ENCODE measurements at regions not wholly inside any gene's neighbourhood (a gene's known extent, or its start where the extent isn't known, plus 50 kb on each side); places are given as distances from the start of the nearest gene placed in this dataset.
A peak's percentile ranks its signal among the peaks of the same experiment; 100 is the strongest.
"Not testable (repeated sequence)": the region's sequence is repeated elsewhere in the genome, so short reads cannot be mapped to it uniquely, and the experiment has no call there.

DNA sequence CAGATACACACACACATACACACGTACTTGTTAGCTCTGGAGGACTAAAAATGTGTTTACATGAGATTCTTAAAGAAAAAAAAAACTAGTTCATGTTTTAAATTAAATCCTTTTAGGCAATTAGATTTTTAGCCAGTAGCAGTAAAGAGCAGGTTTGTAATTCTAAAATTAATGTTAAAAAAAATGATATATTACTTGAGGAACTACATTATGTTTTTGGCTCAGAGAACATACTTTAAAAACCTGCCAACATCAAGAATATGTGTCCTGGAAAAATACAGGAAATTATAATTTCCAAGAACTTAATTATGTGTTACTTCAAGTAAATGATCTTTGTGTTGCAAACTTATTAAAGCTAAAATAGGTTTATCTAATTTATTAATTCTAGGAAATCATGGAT lies 594.3 kb upstream of the PCDH7 start:
- Mint-ChIP-seq H3K9me3 (ENCODE audit: low read depth) (no peaks in the 10 kb centered on the region), H3K4me3 (ENCODE audit: low read depth) (no peak overlapping the region)
- TF ChIP-seq, protein P1, sequence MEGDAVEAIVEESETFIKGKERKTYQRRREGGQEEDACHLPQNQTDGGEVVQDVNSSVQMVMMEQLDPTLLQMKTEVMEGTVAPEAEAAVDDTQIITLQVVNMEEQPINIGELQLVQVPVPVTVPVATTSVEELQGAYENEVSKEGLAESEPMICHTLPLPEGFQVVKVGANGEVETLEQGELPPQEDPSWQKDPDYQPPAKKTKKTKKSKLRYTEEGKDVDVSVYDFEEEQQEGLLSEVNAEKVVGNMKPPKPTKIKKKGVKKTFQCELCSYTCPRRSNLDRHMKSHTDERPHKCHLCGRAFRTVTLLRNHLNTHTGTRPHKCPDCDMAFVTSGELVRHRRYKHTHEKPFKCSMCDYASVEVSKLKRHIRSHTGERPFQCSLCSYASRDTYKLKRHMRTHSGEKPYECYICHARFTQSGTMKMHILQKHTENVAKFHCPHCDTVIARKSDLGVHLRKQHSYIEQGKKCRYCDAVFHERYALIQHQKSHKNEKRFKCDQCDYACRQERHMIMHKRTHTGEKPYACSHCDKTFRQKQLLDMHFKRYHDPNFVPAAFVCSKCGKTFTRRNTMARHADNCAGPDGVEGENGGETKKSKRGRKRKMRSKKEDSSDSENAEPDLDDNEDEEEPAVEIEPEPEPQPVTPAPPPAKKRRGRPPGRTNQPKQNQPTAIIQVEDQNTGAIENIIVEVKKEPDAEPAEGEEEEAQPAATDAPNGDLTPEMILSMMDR (IDR thresholded peaks at IDR 0.05; ENCODE audit: unreplicated experiment), result no peak

DNA sequence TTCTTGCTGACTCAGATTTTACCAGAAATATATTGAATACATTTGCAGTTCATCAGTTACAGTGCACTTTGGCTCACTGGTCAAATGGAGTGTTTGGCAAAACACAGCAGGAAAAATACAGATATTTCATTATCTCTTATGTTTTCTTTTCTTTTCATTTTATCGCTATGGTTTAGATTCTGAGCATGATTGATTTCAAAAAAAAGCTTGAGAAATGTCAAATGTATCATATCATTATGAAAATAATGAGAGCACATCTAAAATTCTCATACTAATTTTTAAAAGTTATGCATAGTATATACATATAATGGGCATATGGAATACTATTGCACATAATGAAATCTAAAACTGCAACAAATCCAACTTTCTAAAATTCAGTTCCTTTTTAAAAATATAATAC lies 593.8 kb upstream of the PCDH7 start:
- H3K9me3 Mint-ChIP-seq (ENCODE audit: low read depth), result no peaks in the 10 kb centered on the region
- TF ChIP-seq, protein P1 (IDR thresholded peaks at IDR 0.05; ENCODE audit: unreplicated experiment), result no peak
- no peaks in the 10 kb centered on the region for H3K36me3 Mint-ChIP-seq (ENCODE audit: insufficient read depth)

More for the DNA sequence above, 594.3 kb upstream of the PCDH7 start:
- Mint-ChIP-seq H3K36me3 (ENCODE audit: insufficient read depth) (no peaks in the 10 kb centered on the region), H3K27me3 (no peaks in the 10 kb centered on the region), H3K4me1 (ENCODE audit: low read depth) (no peaks in the 10 kb centered on the region), H3K27ac (no peak overlapping the region)
- no peak for DNase-seq (ENCODE audit: low spot score, unreplicated experiment)

DNA sequence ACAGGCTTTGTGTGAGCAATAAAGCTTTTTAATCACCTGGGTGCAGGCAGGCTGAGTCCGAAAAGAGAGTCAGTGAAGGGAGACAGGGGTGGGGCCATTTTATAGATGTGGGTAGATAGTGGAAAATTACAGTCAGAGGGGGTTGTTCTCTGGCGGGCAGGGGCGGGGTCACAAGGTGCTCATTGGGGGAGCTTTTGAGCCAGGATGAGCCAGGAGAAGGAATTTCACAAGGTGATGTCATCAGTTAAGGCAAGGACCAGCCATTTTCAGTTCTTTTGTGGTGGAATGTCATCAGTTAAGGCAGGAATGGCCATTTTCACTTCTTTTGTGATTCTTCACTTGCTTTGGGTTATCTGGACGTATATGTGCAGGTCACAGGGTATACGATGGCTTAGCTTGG lies 571.3 kb upstream of the PCDH7 start:
- H3K9me3 Mint-ChIP-seq (ENCODE audit: low read depth); H3K4me3 Mint-ChIP-seq (ENCODE audit: low read depth); H3K36me3 Mint-ChIP-seq (ENCODE audit: insufficient read depth); H3K4me1 Mint-ChIP-seq (ENCODE audit: low read depth); DNase-seq (ENCODE audit: low spot score, unreplicated experiment); H3K27me3 Mint-ChIP-seq: not testable (repeated sequence)
- peak overlapping the region; percentile 4 for H3K27ac Mint-ChIP-seq

More for the DNA sequence above, 593.8 kb upstream of the PCDH7 start:
- Mint-ChIP-seq H3K4me1 (ENCODE audit: low read depth) (no peaks in the 10 kb centered on the region), H3K4me3 (ENCODE audit: low read depth) (no peak overlapping the region), H3K27me3 (no peaks in the 10 kb centered on the region), H3K27ac (no peak overlapping the region)
- no peak for DNase-seq (ENCODE audit: low spot score, unreplicated experiment)

DNA sequence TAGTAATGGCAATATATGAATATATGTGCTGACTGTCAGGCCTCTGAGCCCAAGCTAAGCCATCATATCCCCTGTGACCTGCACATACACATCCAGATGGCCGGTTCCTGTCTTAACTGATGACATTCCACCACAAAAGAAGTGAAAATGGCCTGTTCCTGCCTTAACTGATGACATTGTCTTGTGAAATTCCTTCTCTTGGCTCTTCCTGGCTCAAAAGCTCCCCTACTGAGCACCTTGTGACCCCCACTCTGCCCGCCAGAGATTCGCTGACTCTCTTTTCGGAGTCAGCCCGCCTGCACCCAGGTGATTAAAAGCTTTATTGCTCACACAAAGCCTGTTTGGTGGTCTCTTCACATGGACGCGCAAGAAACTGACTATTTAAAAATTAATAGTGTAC lies 570.6 kb upstream of the PCDH7 start:
- not testable (repeated sequence) for H3K9me3 Mint-ChIP-seq (ENCODE audit: low read depth); H3K27ac Mint-ChIP-seq; H3K36me3 Mint-ChIP-seq (ENCODE audit: insufficient read depth); H3K4me3 Mint-ChIP-seq (ENCODE audit: low read depth); H3K4me1 Mint-ChIP-seq (ENCODE audit: low read depth); DNase-seq (ENCODE audit: low spot score, unreplicated experiment); H3K27me3 Mint-ChIP-seq

DNA sequence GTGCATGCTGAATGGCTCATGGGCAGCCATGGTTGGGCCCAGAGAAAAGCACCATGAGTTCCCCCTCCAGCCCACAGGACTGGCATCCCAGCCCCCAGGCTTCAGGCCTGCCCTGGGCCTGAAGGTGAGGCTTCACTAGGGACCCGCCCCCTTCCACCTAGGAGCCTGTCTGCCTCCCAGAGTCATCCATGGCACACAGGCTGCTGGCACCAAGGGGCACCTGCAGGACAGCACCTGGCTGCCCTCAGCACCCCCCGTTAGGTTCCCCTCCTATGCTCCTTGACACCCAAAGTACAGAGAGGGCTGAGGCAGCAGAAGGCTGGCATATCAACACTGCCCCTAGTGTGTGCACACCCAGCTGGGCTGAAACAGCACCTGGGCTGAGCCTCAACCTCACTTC lies 566.7 kb upstream of the PCDH7 start:
- H3K27ac Mint-ChIP-seq, result no peak overlapping the region
- no peaks in the 10 kb centered on the region for H3K36me3 Mint-ChIP-seq (ENCODE audit: insufficient read depth)
- no peak overlapping the region for H3K4me3 Mint-ChIP-seq (ENCODE audit: low read depth)
- DNase-seq (ENCODE audit: low spot score, unreplicated experiment), result no peak
- no peaks in the 10 kb centered on the region for H3K4me1 Mint-ChIP-seq (ENCODE audit: low read depth)
- no peaks in the 10 kb centered on the region for H3K9me3 Mint-ChIP-seq (ENCODE audit: low read depth)
- H3K27me3 Mint-ChIP-seq, result no peaks in the 10 kb centered on the region
- TF ChIP-seq, protein P1 (IDR thresholded peaks at IDR 0.05; ENCODE audit: unreplicated experiment), result no peak

DNA sequence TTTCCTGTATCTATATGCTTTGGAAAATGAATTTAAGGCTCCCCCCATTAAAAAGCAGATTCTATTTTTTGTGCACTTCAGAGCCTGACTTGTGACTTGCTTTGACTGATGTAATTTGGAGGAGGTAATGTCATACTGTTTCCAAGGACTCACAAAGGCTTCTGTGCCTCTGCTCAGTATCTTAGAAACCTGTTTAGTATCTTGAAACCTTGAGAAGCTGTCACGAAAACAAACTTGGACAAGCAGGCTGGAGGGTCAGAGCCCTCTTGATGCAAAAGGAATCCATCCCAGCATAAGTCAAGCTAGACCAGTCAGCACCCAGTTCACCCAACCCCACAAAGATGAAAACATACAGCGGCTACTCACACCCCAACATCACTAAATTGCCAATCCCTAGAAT lies 560.0 kb upstream of the PCDH7 start:
- no peaks in the 10 kb centered on the region for H3K4me1 Mint-ChIP-seq (ENCODE audit: low read depth)
- no peaks in the 10 kb centered on the region for H3K27me3 Mint-ChIP-seq
- H3K9me3 Mint-ChIP-seq (ENCODE audit: low read depth), result no peaks in the 10 kb centered on the region
- no peak overlapping the region for H3K4me3 Mint-ChIP-seq (ENCODE audit: low read depth)
- no peaks in the 10 kb centered on the region for H3K36me3 Mint-ChIP-seq (ENCODE audit: insufficient read depth)
- no peak overlapping the region for H3K27ac Mint-ChIP-seq
- TF ChIP-seq, protein P1 (IDR thresholded peaks at IDR 0.05; ENCODE audit: unreplicated experiment), result no peak
- DNase-seq (ENCODE audit: low spot score, unreplicated experiment), result no peak
